ENCODE measurements at regions not wholly inside any gene's neighbourhood (a gene's known extent, or its start where the extent isn't known, plus 50 kb on each side); places are given as distances from the start of the nearest gene placed in this dataset.

- Mint-ChIP-seq H3K4me1 (ENCODE audit: low read depth) (no peaks in the 10 kb centered on the region), H3K27me3 (ENCODE audit: insufficient read depth) (no peaks in the 10 kb centered on the region; the same call in 1 of the 2 replicates), H3K27ac (no peak overlapping the region), H3K4me3 (no peak overlapping the region), H3K9me3 (peaks cover 34% of the 10 kb centered on the region), H3K36me3 (ENCODE audit: low read depth) (no peaks in the 10 kb centered on the region)
- TF ChIP-seq, protein P1, sequence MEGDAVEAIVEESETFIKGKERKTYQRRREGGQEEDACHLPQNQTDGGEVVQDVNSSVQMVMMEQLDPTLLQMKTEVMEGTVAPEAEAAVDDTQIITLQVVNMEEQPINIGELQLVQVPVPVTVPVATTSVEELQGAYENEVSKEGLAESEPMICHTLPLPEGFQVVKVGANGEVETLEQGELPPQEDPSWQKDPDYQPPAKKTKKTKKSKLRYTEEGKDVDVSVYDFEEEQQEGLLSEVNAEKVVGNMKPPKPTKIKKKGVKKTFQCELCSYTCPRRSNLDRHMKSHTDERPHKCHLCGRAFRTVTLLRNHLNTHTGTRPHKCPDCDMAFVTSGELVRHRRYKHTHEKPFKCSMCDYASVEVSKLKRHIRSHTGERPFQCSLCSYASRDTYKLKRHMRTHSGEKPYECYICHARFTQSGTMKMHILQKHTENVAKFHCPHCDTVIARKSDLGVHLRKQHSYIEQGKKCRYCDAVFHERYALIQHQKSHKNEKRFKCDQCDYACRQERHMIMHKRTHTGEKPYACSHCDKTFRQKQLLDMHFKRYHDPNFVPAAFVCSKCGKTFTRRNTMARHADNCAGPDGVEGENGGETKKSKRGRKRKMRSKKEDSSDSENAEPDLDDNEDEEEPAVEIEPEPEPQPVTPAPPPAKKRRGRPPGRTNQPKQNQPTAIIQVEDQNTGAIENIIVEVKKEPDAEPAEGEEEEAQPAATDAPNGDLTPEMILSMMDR (IDR thresholded peaks at IDR 0.05), result no peak
- no peak for DNase-seq
Observed at GRCh38 chr9:23542438-23542837, 283.6 kb downstream of the ELAVL2 start.

DNA sequence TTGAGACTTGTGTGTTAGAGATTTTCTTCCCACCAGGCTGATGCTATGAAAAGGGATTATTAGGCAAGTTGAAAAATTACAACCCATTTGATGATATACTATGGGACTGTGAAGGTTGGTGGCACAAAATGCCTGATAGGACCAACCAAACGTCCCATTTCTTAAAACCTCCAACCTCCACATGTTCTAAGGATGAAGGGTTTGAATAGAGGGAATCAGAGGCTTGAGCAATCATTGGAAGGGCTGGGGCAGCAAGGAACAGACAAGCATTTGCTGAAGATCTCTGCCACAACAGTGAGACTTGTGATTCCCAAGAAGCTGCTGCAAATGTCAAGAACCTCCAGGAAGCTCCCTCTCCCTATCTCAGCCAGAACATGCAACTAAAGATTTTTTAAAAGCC, 283.1 kb downstream of the ELAVL2 start:
- H3K4me3 Mint-ChIP-seq, result no peak overlapping the region
- H3K27me3 Mint-ChIP-seq (ENCODE audit: insufficient read depth), result no peaks in the 10 kb centered on the region; the same call in 1 of the 2 replicates
- DNase-seq, result no peak
- H3K36me3 Mint-ChIP-seq (ENCODE audit: low read depth), result no peaks in the 10 kb centered on the region
- no peak overlapping the region for H3K27ac Mint-ChIP-seq
- H3K9me3 Mint-ChIP-seq, result peaks cover 33% of the 10 kb centered on the region
- TF ChIP-seq, protein P1 (IDR thresholded peaks at IDR 0.05), result no peak
- no peaks in the 10 kb centered on the region for H3K4me1 Mint-ChIP-seq (ENCODE audit: low read depth)

GRCh38 chr9:23543419-23543818, 282.6 kb downstream of the ELAVL2 start:
- Mint-ChIP-seq H3K27me3 (ENCODE audit: insufficient read depth) (no peaks in the 10 kb centered on the region; the same call in 1 of the 2 replicates), H3K4me1 (ENCODE audit: low read depth) (no peaks in the 10 kb centered on the region), H3K4me3 (no peak overlapping the region), H3K9me3 (peaks cover 33% of the 10 kb centered on the region), H3K27ac (no peak overlapping the region), H3K36me3 (ENCODE audit: low read depth) (no peaks in the 10 kb centered on the region)
- TF ChIP-seq, protein P1 (IDR thresholded peaks at IDR 0.05), result no peak
- no peak for DNase-seq

- H3K27me3 Mint-ChIP-seq (ENCODE audit: insufficient read depth), result no peaks in the 10 kb centered on the region
- peaks cover 32% of the 10 kb centered on the region for H3K9me3 Mint-ChIP-seq
- no peaks in the 10 kb centered on the region for H3K36me3 Mint-ChIP-seq (ENCODE audit: low read depth)
- no peak overlapping the region for H3K4me3 Mint-ChIP-seq
- H3K4me1 Mint-ChIP-seq (ENCODE audit: low read depth), result no peaks in the 10 kb centered on the region
- no peak for DNase-seq
- TF ChIP-seq, protein P1 (IDR thresholded peaks at IDR 0.05), result no peak
- no peak overlapping the region for H3K27ac Mint-ChIP-seq
Observed at GRCh38 chr9:23545728-23546127, 280.3 kb downstream of the ELAVL2 start.

GRCh38 chr9:23551311-23551721, 274.7 kb downstream of the ELAVL2 start:
- no peak overlapping the region for H3K27ac Mint-ChIP-seq
- no peak overlapping the region for H3K4me3 Mint-ChIP-seq
- peaks cover 23% of the 10 kb centered on the region for H3K9me3 Mint-ChIP-seq
- H3K4me1 Mint-ChIP-seq (ENCODE audit: low read depth), result no peaks in the 10 kb centered on the region
- no peaks in the 10 kb centered on the region for H3K36me3 Mint-ChIP-seq (ENCODE audit: low read depth)
- TF ChIP-seq, protein P1 (IDR thresholded peaks at IDR 0.05), result no peak
- DNase-seq, result no peak
- peaks cover 2% of the 10 kb centered on the region for H3K27me3 Mint-ChIP-seq (ENCODE audit: insufficient read depth)
